ENCODE measurements at regions not wholly inside any gene's neighbourhood (a gene's known extent, or its start where the extent isn't known, plus 50 kb on each side); places are given as distances from the start of the nearest gene placed in this dataset.

- Histone ChIP-seq H3K27ac (replicated peaks) (no peak overlapping the region), H3K4me3 (replicated peaks; ENCODE audit: insufficient read depth, low read length) (no peak overlapping the region), H3K27me3 (ENCODE audit: insufficient read depth, poor library complexity, severe bottlenecking) (no peaks in the 10 kb centered on the region)
- DNase-seq (ENCODE audit: low read depth in 1 of 2, low spot score in 1 of 2) = no peak
- no peak for TF ChIP-seq SPI1 (IDR thresholded peaks at IDR 0.05; ENCODE audit: borderline replicate concordance, low read depth)
- TF ChIP-seq REST (IDR thresholded peaks at IDR 0.05; ENCODE audit: insufficient replicate concordance, low read depth) = no peak
- no peak for TF ChIP-seq CTCF (IDR thresholded peaks at IDR 0.05; ENCODE audit: insufficient read depth, low read length)
- TF ChIP-seq GABPA (IDR thresholded peaks at IDR 0.05; ENCODE audit: low read depth) = no peak
- TF ChIP-seq POLR2AphosphoS5 (IDR thresholded peaks at IDR 0.05; ENCODE audit: low read depth) = no peak
Observed at GRCh38 chr4:24202579-24202978, 312.7 kb upstream of the PPARGC1A start.

GRCh38 chr4:24197955-24198354, 308.1 kb upstream of the PPARGC1A start:
- H3K4me3 ChIP-seq (replicated peaks; ENCODE audit: insufficient read depth, low read length) = no peak overlapping the region

GRCh38 chr4:24196785-24197184, 306.9 kb upstream of the PPARGC1A start:
- TF ChIP-seq SPI1 (IDR thresholded peaks at IDR 0.05; ENCODE audit: borderline replicate concordance, low read depth) (no peak), POLR2AphosphoS5 (IDR thresholded peaks at IDR 0.05; ENCODE audit: low read depth) (no peak), CTCF (IDR thresholded peaks at IDR 0.05; ENCODE audit: insufficient read depth, low read length) (no peak), GABPA (IDR thresholded peaks at IDR 0.05; ENCODE audit: low read depth) (no peak), REST (IDR thresholded peaks at IDR 0.05; ENCODE audit: insufficient replicate concordance, low read depth) (no peak)
- H3K27me3 ChIP-seq (ENCODE audit: insufficient read depth, poor library complexity, severe bottlenecking) = no peaks in the 10 kb centered on the region
- DNase-seq (ENCODE audit: low read depth in 1 of 2, low spot score in 1 of 2) = no peak
- no peak overlapping the region for H3K4me3 ChIP-seq (replicated peaks; ENCODE audit: insufficient read depth, low read length)
- no peak overlapping the region for H3K27ac ChIP-seq (replicated peaks)

More at GRCh38 chr4:24197955-24198354, 308.1 kb upstream of the PPARGC1A start:
- no peaks in the 10 kb centered on the region for H3K27me3 ChIP-seq (ENCODE audit: insufficient read depth, poor library complexity, severe bottlenecking)
- no peak overlapping the region for H3K27ac ChIP-seq (replicated peaks)
- TF ChIP-seq CTCF (IDR thresholded peaks at IDR 0.05; ENCODE audit: insufficient read depth, low read length) (no peak), GABPA (IDR thresholded peaks at IDR 0.05; ENCODE audit: low read depth) (no peak), REST (IDR thresholded peaks at IDR 0.05; ENCODE audit: insufficient replicate concordance, low read depth) (no peak), POLR2AphosphoS5 (IDR thresholded peaks at IDR 0.05; ENCODE audit: low read depth) (no peak), SPI1 (IDR thresholded peaks at IDR 0.05; ENCODE audit: borderline replicate concordance, low read depth) (no peak)
- DNase-seq (ENCODE audit: low read depth in 1 of 2, low spot score in 1 of 2) = no peak

Measured in HL-60 (cell line).